H1 (cell line): ENCODE measurements at regions not wholly inside any gene's neighbourhood (a gene's known extent, or its start where the extent isn't known, plus 50 kb on each side); places are given as distances from the start of the nearest gene placed in this dataset.

ENCODE experiments used
- CTCF ChIA-PET: fragments of 300-600 bp; sonication (Branson Sonifier 250); formaldehyde crosslinking; loops from one replicate; lab custom pipeline; 2021; ENCODE audit not compliant: partially characterized antibody; lab: Charles Lee
- POLR2A ChIA-PET: fragments of 300-600 bp; sonication (Branson Sonifier 250); formaldehyde crosslinking; loops from one replicate; lab custom pipeline; 2021; ENCODE audit warnings: inconsistent platforms; ENCODE audit not compliant: partially characterized antibody; lab: Charles Lee
- DNase-seq, 2 experiments: peaks; one replicate each; pipeline versions ENCODE4 v3.0.0 to v3.0.0-alpha.2; 2010 to 2022; ENCODE audit warnings: low spot score in 2 of 2, low read depth in 1 of 2, mixed read lengths in 1 of 2
- FAIRE-seq: peaks from 2 replicates; lab custom pipeline; 2011; peaks lifted over from hg19 to GRCh38; lab: Jason Lieb, UNC
- H2AFZ ChIP-seq: 2 replicates; pipeline ENCODE4 v1.8.1; 2012; ENCODE audit warnings: low read length, inconsistent platforms
- H2AK5ac ChIP-seq: 2 replicates; pipeline ENCODE4 v1.6.1; 2013; ENCODE audit warnings: low read depth, low read length
- H2BK120ac ChIP-seq: replicated peaks from 2 replicates; pipeline ENCODE3; 2013; ENCODE audit warnings: low read depth, low read length, inconsistent platforms
- H2BK12ac ChIP-seq: 2 replicates; pipeline ENCODE4 v1.6.1; 2013; ENCODE audit warnings: low read depth, low read length
- H2BK15ac ChIP-seq: 2 replicates; pipeline ENCODE4 v1.6.1; 2013; ENCODE audit warnings: low read length
- H2BK20ac ChIP-seq: 2 replicates; pipeline ENCODE4 v1.6.1; 2013; ENCODE audit warnings: low read length
- H2BK5ac ChIP-seq: 2 replicates; pipeline ENCODE4 v1.6.1; 2013; ENCODE audit warnings: low read depth, low read length
- H3K14ac ChIP-seq: 2 replicates; pipeline ENCODE4 v1.6.1; 2013; ENCODE audit warnings: inconsistent platforms; ENCODE audit not compliant: insufficient read length
- H3K18ac ChIP-seq: 2 replicates; pipeline ENCODE4 v1.6.1; 2013; ENCODE audit warnings: low read length; ENCODE audit errors: extremely low read depth
- H3K23ac ChIP-seq: 2 replicates; pipeline ENCODE4 v1.6.1; 2013; ENCODE audit warnings: inconsistent platforms; ENCODE audit not compliant: insufficient read length
- H3K23me2 ChIP-seq: 2 replicates; pipeline ENCODE4 v1.6.1; 2013; ENCODE audit warnings: low read depth, low read length
- H3K27ac ChIP-seq: 2 replicates; pipeline ENCODE4 v1.6.1; 2011; ENCODE audit warnings: low read depth, low read length, inconsistent platforms
- H3K27me3 ChIP-seq, 4 experiments: replicated peaks in 1 of 4; 1 replicate in 1 of 4; 2 replicates in 3 of 4; pipeline versions ENCODE4 v1.6.1 to v1.8.1; 2011 to 2013; ENCODE audit warnings: low read length in 3 of 4, mild to moderate bottlenecking in 3 of 4, inconsistent platforms in 2 of 4, mixed read lengths in 2 of 4, moderate library complexity in 1 of 4; ENCODE audit not compliant: control insufficient read depth in 3 of 4, insufficient read depth in 3 of 4; ENCODE audit errors: extremely low read depth in 1 of 4
- H3K36me3 ChIP-seq, 4 experiments: 2 replicates each; pipeline versions ENCODE4 v1.6.1 to v1.8.1; 2011 to 2013; ENCODE audit warnings: mild to moderate bottlenecking in 4 of 4, low read length in 3 of 4, moderate library complexity in 2 of 4, control low read depth in 1 of 4, inconsistent platforms in 1 of 4; ENCODE audit not compliant: insufficient read depth in 4 of 4, control insufficient read depth in 2 of 4
- H3K4ac ChIP-seq: replicated peaks from 2 replicates; pipeline ENCODE3; 2013; ENCODE audit warnings: low read length, low read depth, mixed read lengths, inconsistent platforms; ENCODE audit not compliant: insufficient read length
- H3K4me1 ChIP-seq, 4 experiments: replicated peaks in 1 of 4; 1 replicate in 1 of 4; 2 replicates in 3 of 4; pipeline versions ENCODE4 v1.6.1 to v1.8.1; 2011 to 2013; ENCODE audit warnings: low read length in 3 of 4, inconsistent platforms in 2 of 4, mixed read lengths in 1 of 4; ENCODE audit not compliant: insufficient read depth in 4 of 4, control insufficient read depth in 3 of 4
- H3K4me2 ChIP-seq, 2 experiments: 2 replicates each; pipeline versions ENCODE4 v1.6.1 to v1.8.1; 2011 to 2013; ENCODE audit warnings: low read depth in 2 of 2, low read length in 2 of 2, control low read depth in 1 of 2, inconsistent platforms in 1 of 2, mild to moderate bottlenecking in 1 of 2; ENCODE audit not compliant: insufficient read depth in 1 of 2
- H3K4me3 ChIP-seq, 4 experiments: fragments of 200-600, 300-600 bp in 1 of 4; sonication (generic), shearing (Covaris generic), sonication (Bioruptor Twin) in 1 of 4; 2 replicates each; pipeline versions ENCODE4 v1.5.1 to v1.8.1; 2011 to 2016; ENCODE audit warnings: low read length in 4 of 4, low read depth in 3 of 4, control low read depth in 2 of 4, inconsistent platforms in 2 of 4, mild to moderate bottlenecking in 2 of 4, mixed read lengths in 1 of 4, moderate library complexity in 1 of 4; ENCODE audit not compliant: insufficient read depth in 2 of 4; ENCODE audit errors: extremely low read depth in 1 of 4
- H3K56ac ChIP-seq: replicated peaks from 2 replicates; pipeline ENCODE3; 2013; ENCODE audit warnings: low read depth, mild to moderate bottlenecking, mixed read lengths, low read length, inconsistent platforms; ENCODE audit not compliant: insufficient read length
- H3K79me1 ChIP-seq: 2 replicates; pipeline ENCODE4 v1.6.1; 2013; ENCODE audit warnings: low read depth, low read length, control low read depth
- H3K79me2 ChIP-seq, 2 experiments: 2 replicates each; pipeline versions ENCODE4 v1.6.1 to v1.8.1; 2012 to 2013; ENCODE audit warnings: low read length in 2 of 2, mild to moderate bottlenecking in 2 of 2, inconsistent platforms in 1 of 2; ENCODE audit not compliant: insufficient read depth in 2 of 2, control insufficient read depth in 1 of 2
- H3K9ac ChIP-seq, 4 experiments: replicated peaks in 1 of 4; 1 replicate in 1 of 4; 2 replicates in 3 of 4; pipeline versions ENCODE4 v1.6.1 to v1.8.1; 2011 to 2013; ENCODE audit warnings: low read depth in 3 of 4, low read length in 3 of 4, control low read depth in 2 of 4, mild to moderate bottlenecking in 2 of 4, moderate library complexity in 2 of 4, inconsistent platforms in 1 of 4; ENCODE audit errors: extremely low read depth in 1 of 4
- H3K9me3 ChIP-seq, 2 experiments: 2 replicates each; pipeline versions ENCODE4 v1.6.1 to v1.8.1; 2012 to 2013; ENCODE audit warnings: mild to moderate bottlenecking in 2 of 2, moderate library complexity in 2 of 2, control low read depth in 1 of 2, inconsistent platforms in 1 of 2, low read depth in 1 of 2, low read length in 1 of 2, mixed read lengths in 1 of 2; ENCODE audit not compliant: insufficient read depth in 2 of 2
- H4K20me1 ChIP-seq, 2 experiments: replicated peaks in 1 of 2; 2 replicates each; pipeline versions ENCODE3 to v1.8.1; 2011 to 2013; ENCODE audit warnings: inconsistent platforms in 2 of 2, low read length in 2 of 2, mild to moderate bottlenecking in 1 of 2; ENCODE audit not compliant: insufficient read depth in 2 of 2, control insufficient read depth in 1 of 2
- H4K5ac ChIP-seq: 2 replicates; pipeline ENCODE4 v1.6.1; 2013; ENCODE audit warnings: low read length, low read depth, mixed read lengths, inconsistent platforms; ENCODE audit not compliant: insufficient read length
- H4K8ac ChIP-seq: 2 replicates; pipeline ENCODE4 v1.8.0; 2013; ENCODE audit warnings: mild to moderate bottlenecking, moderate library complexity, low read length, inconsistent platforms; ENCODE audit not compliant: insufficient read depth; ENCODE audit errors: extremely low read depth
- H4K91ac ChIP-seq: replicated peaks from 2 replicates; pipeline ENCODE3; 2013; ENCODE audit warnings: low read length, mixed read lengths, inconsistent platforms; ENCODE audit not compliant: insufficient read length
- CBX5 ChIP-seq: fragments of 300-800, 300-1000 bp; sonication (generic); IDR thresholded peaks from 2 replicates; pipeline ENCODE4 v1.7.1; 2016; ENCODE audit warnings: antibody characterized with exemption, low read length, low read depth
- CEBPB ChIP-seq: IDR thresholded peaks from 2 replicates; pipeline ENCODE4 v1.6.1; 2012; ENCODE audit warnings: low read depth, low read length
- CHD1 ChIP-seq: IDR thresholded peaks from 2 replicates; pipeline ENCODE4 v1.6.1; 2012; ENCODE audit warnings: low read depth, low read length, improper control_type of control experiment
- EGR1 ChIP-seq: IDR thresholded peaks from 2 replicates; pipeline ENCODE4 v1.6.1; 2011; ENCODE audit warnings: low read depth, low read length, borderline replicate concordance
- FOSL1 ChIP-seq: IDR thresholded peaks from 2 replicates; pipeline ENCODE4 v1.6.1; 2011; ENCODE audit warnings: mild to moderate bottlenecking, low read depth, low read length, moderate library complexity; ENCODE audit not compliant: insufficient read depth
- RAD21 ChIP-seq, 2 experiments: IDR thresholded peaks in 1 of 2; conservative IDR thresholded peaks in 1 of 2; 2 replicates each; pipeline ENCODE4 v1.6.1; 2011; ENCODE audit warnings: low read depth in 2 of 2, low read length in 2 of 2, improper control_type of control experiment in 1 of 2, inconsistent platforms in 1 of 2, mild to moderate bottlenecking in 1 of 2, moderate library complexity in 1 of 2
- SAP30 ChIP-seq: fragments of 300-600 bp; sonication (generic); IDR thresholded peaks from 2 replicates; pipeline ENCODE4 v1.7.1; 2012; ENCODE audit warnings: low read length, moderate library complexity, mild to moderate bottlenecking, inconsistent platforms; ENCODE audit not compliant: insufficient read depth, insufficient replicate concordance
- SP2 ChIP-seq: IDR thresholded peaks from 2 replicates; pipeline ENCODE4 v1.6.1; 2012; ENCODE audit warnings: mild to moderate bottlenecking, low read length, inconsistent platforms
- SRF ChIP-seq: IDR thresholded peaks from 2 replicates; pipeline ENCODE4 v1.6.1; 2011; ENCODE audit warnings: mild to moderate bottlenecking, low read depth, low read length, moderate library complexity
- WGBS, 2 experiments: shearing (Covaris generic) in 1 of 2; methylation state at CpG; one replicate each; pipeline versions ENCODE4 v1.1.6 to v1.1.7; 2013 to 2015; ENCODE audit warnings: low lambda C conversion rate in 2 of 2, mixed read lengths in 2 of 2, inconsistent platforms in 1 of 2, low coverage in 1 of 2, missing lambda C conversion rate in 1 of 2; ENCODE audit not compliant: insufficient replicate concordance in 2 of 2, insufficient coverage in 1 of 2, insufficient read length in 1 of 2; ENCODE audit errors: extremely low coverage in 1 of 2, missing lambda C conversion rate in 1 of 2; 5-methylcytosine and 5-hydroxymethylcytosine counted together
- TF ChIP-seq, protein P1 (sequence below), 3 experiments: IDR thresholded peaks; 1 replicate in 2 of 3; 2 replicates in 1 of 3; pipeline versions ENCODE4 v1.5.1 to v1.6.1; 2011; ENCODE audit warnings: low read length in 3 of 3, mild to moderate bottlenecking in 3 of 3, inconsistent platforms in 2 of 3, low read depth in 1 of 3, moderate library complexity in 1 of 3; ENCODE audit not compliant: insufficient read depth in 1 of 3; ENCODE audit errors: control extremely low read depth in 1 of 3
- TF ChIP-seq, protein P2 (sequence below): IDR thresholded peaks from 2 replicates; pipeline ENCODE4 v1.6.1; 2011; ENCODE audit warnings: low read length, improper control_type of control experiment

- Histone ChIP-seq H2BK15ac (no peak overlapping the region), H3K79me2 (no peaks in the 10 kb centered on the region), H3K9ac (no peak overlapping the region), H2AK5ac (no peak overlapping the region), H4K8ac (no peak overlapping the region), H3K4me1 (no peaks in the 10 kb centered on the region), H2AFZ (no peak overlapping the region), H2BK120ac (no peak overlapping the region), H3K18ac (no peak overlapping the region), H2BK5ac (no peak overlapping the region), H3K14ac (no peak overlapping the region), H3K4me3 (no peak overlapping the region), H3K9me3 (no peaks in the 10 kb centered on the region), H3K23me2 (no peaks in the 10 kb centered on the region), H3K27me3 (no peaks in the 10 kb centered on the region), H3K27ac (no peak overlapping the region), H3K36me3 (no peaks in the 10 kb centered on the region), H3K4me2 (no peak overlapping the region), H4K5ac (no peak overlapping the region), H3K79me1 (no peaks in the 10 kb centered on the region), H2BK12ac (no peak overlapping the region), H3K23ac (no peak overlapping the region), H3K56ac (no peak overlapping the region), H3K4ac (no peak overlapping the region), H4K20me1 (no peaks in the 10 kb centered on the region), H4K91ac (no peak overlapping the region), H2BK20ac (no peak overlapping the region)
- no peak for FAIRE-seq
- no peak for DNase-seq
- ChIA-PET POLR2A (no interaction called here), CTCF (interaction anchor here (0.6 kb wide), 1 partner anchor 17 kb away, joined by 4 read pairs; no protein-coding TSS in a partner anchor)
- 92% methylated on average over 4 of the region's 4 CpGs; no CpG with 5 or more reads in 1 of the 2 experiments for WGBS, 2 experiments
- no peak for TF ChIP-seq CHD1
- TF ChIP-seq, protein P1, sequence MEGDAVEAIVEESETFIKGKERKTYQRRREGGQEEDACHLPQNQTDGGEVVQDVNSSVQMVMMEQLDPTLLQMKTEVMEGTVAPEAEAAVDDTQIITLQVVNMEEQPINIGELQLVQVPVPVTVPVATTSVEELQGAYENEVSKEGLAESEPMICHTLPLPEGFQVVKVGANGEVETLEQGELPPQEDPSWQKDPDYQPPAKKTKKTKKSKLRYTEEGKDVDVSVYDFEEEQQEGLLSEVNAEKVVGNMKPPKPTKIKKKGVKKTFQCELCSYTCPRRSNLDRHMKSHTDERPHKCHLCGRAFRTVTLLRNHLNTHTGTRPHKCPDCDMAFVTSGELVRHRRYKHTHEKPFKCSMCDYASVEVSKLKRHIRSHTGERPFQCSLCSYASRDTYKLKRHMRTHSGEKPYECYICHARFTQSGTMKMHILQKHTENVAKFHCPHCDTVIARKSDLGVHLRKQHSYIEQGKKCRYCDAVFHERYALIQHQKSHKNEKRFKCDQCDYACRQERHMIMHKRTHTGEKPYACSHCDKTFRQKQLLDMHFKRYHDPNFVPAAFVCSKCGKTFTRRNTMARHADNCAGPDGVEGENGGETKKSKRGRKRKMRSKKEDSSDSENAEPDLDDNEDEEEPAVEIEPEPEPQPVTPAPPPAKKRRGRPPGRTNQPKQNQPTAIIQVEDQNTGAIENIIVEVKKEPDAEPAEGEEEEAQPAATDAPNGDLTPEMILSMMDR (IDR thresholded peaks at IDR 0.05; ENCODE audit: control extremely low read depth in 1 of 3, insufficient read depth in 1 of 3, low read depth in 1 of 3, low read length in 3 of 3) = no peak
- TF ChIP-seq CEBPB = no peak
- TF ChIP-seq CBX5 = no peak
- no peak for TF ChIP-seq EGR1
- TF ChIP-seq SRF = no peak
- TF ChIP-seq SAP30 = no peak
- no peak for TF ChIP-seq RAD21 (IDR thresholded peaks at IDR 0.05 in 1 of 2, conservative IDR thresholded peaks at IDR 0.05 in 1 of 2; ENCODE audit: low read depth in 2 of 2, low read length in 2 of 2)
- TF ChIP-seq SP2 = no peak
- TF ChIP-seq, protein P2, sequence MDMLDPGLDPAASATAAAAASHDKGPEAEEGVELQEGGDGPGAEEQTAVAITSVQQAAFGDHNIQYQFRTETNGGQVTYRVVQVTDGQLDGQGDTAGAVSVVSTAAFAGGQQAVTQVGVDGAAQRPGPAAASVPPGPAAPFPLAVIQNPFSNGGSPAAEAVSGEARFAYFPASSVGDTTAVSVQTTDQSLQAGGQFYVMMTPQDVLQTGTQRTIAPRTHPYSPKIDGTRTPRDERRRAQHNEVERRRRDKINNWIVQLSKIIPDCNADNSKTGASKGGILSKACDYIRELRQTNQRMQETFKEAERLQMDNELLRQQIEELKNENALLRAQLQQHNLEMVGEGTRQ = no peak
- no peak for TF ChIP-seq FOSL1
These were observed 602.0 kb upstream of the PKDCC start for GRCh38 chr2:41445865-41446264.
